Activated B cell treated with CpG ODN at 0.5 μM for 24 hours (primary cell): ENCODE measurements at regions not wholly inside any gene's neighbourhood (a gene's known extent, or its start where the extent isn't known, plus 50 kb on each side); places are given as distances from the start of the nearest gene placed in this dataset.

Experiments
- ATAC-seq: fragments of 200-7000 bp; cut with Tn5 transposase; one replicate; pipeline ENCODE4 v1.10.0; 2021; ENCODE audit warnings: low read depth, mild to moderate bottlenecking, moderate library complexity
- CTCF ChIA-PET: fragments of 350-600 bp; sonication (Branson Sonifier 250); formaldehyde crosslinking; loops from one replicate; lab custom pipeline; 2021; ENCODE audit warnings: antibody characterized with exemption; lab: Charles Lee
- POLR2A ChIA-PET: fragments of 350-600 bp; sonication (Branson Sonifier 250); formaldehyde crosslinking; loops from one replicate; lab custom pipeline; 2021; ENCODE audit warnings: antibody characterized with exemption; lab: Charles Lee
- DNase-seq: peaks from one replicate; pipeline ENCODE4 v3.0.0; 2022
- H3K27ac Mint-ChIP-seq: one replicate; pipeline ENCODE4 v1.8.0; 2020; ENCODE audit warnings: mixed read lengths
- H3K27me3 Mint-ChIP-seq: one replicate; pipeline ENCODE4 v1.8.0; 2021; ENCODE audit warnings: mixed read lengths
- H3K36me3 Mint-ChIP-seq: one replicate; pipeline ENCODE4 v1.8.0; 2021; ENCODE audit warnings: low read depth, mixed read lengths
- H3K4me1 Mint-ChIP-seq: one replicate; pipeline ENCODE4 v1.8.0; 2021; ENCODE audit warnings: mixed read lengths
- H3K4me3 Mint-ChIP-seq: one replicate; pipeline ENCODE4 v1.8.0; 2020; ENCODE audit warnings: mild to moderate bottlenecking, mixed read lengths
- H3K9me3 Mint-ChIP-seq: one replicate; pipeline ENCODE4 v1.8.0; 2020; ENCODE audit warnings: mixed read lengths
- CTCF ChIP-seq: fragments of 200-600 bp; IDR thresholded peaks from one replicate; pipeline ENCODE4 v1.8.0; 2022; ENCODE audit warnings: antibody characterized with exemption, mild to moderate bottlenecking
- intact Hi-C: fragments of 100-400 bp; cut with micrococcal nuclease; formaldehyde crosslinking; loops from one replicate; pipeline ENCODE4 v1.15.1; 2024

GRCh38 chr2:191620144-191620543 lies 57.8 kb upstream of the NABP1 start:
- no peak overlapping the region for H3K27ac Mint-ChIP-seq
- TF ChIP-seq CTCF: no peak
- no peaks in the 10 kb centered on the region for H3K36me3 Mint-ChIP-seq
- CTCF ChIA-PET: no interaction called here
- DNase-seq (no peak), ATAC-seq (no peak)
- POLR2A ChIA-PET: interaction anchor here (0.6 to 17.8 kb wide), 2 partner anchors 48 to 59 kb away, joined by 3 to 380 read pairs; partner anchors contain the start of gene NABP1
- no peak overlapping the region for H3K4me3 Mint-ChIP-seq
- H3K27me3 Mint-ChIP-seq: no peaks in the 10 kb centered on the region
- intact Hi-C loops: no loop called here
- H3K4me1 Mint-ChIP-seq: peaks cover 51% of the 10 kb centered on the region
- H3K9me3 Mint-ChIP-seq: peaks cover 2% of the 10 kb centered on the region

- no peak for TF ChIP-seq CTCF
- CTCF ChIA-PET: no interaction called here
Observed at GRCh38 chr2:191622374-191623320, 55.3 kb upstream of the NABP1 start.

GRCh38 chr2:191625016-191625415 lies 52.9 kb upstream of the NABP1 start:
- Mint-ChIP-seq H3K4me3 (no peak overlapping the region), H3K4me1 (peaks cover 38% of the 10 kb centered on the region), H3K27ac (peak overlapping the region; percentile 33), H3K36me3 (no peaks in the 10 kb centered on the region), H3K9me3 (peaks cover 2% of the 10 kb centered on the region), H3K27me3 (no peaks in the 10 kb centered on the region)
- ChIA-PET CTCF (interaction anchor here (1.1 kb wide), 1 partner anchor 58 kb away, joined by 3 read pairs; no protein-coding TSS in a partner anchor), POLR2A (interaction anchor here (0.9 to 17.8 kb wide), 5 partner anchors 10 to 58 kb away, joined by 3 to 380 read pairs (median 3); partner anchors contain the start of gene NABP1)
- DNase-seq (no peak), ATAC-seq (peak; percentile 73)
- intact Hi-C loops: loop anchor here (2.0 kb wide), 1 partner anchor 14 kb away; no protein-coding TSS in a partner anchor
- no peak for TF ChIP-seq CTCF

More at GRCh38 chr2:191622374-191623320, 55.3 kb upstream of the NABP1 start:
- POLR2A ChIA-PET: interaction anchor here (17.8 kb wide), 1 partner anchor 56 kb away, joined by 380 read pairs; the partner anchor contains the start of gene NABP1
- Mint-ChIP-seq H3K27ac (no peak overlapping the region), H3K4me3 (no peak overlapping the region), H3K9me3 (peaks cover 2% of the 10 kb centered on the region), H3K4me1 (peaks cover 44% of the 10 kb centered on the region), H3K36me3 (no peaks in the 10 kb centered on the region), H3K27me3 (no peaks in the 10 kb centered on the region)
- ATAC-seq: no peak
- DNase-seq: no peak
- intact Hi-C loops: no loop called here

- POLR2A ChIA-PET: interaction anchor here (0.9 to 17.8 kb wide), 5 partner anchors 11 to 58 kb away, joined by 3 to 380 read pairs (median 3); partner anchors contain the start of gene NABP1
- no peak for TF ChIP-seq CTCF
- Mint-ChIP-seq H3K27ac (no peak overlapping the region), H3K9me3 (peaks cover 2% of the 10 kb centered on the region), H3K4me3 (no peak overlapping the region), H3K4me1 (peaks cover 37% of the 10 kb centered on the region), H3K36me3 (no peaks in the 10 kb centered on the region), H3K27me3 (no peaks in the 10 kb centered on the region)
- intact Hi-C loops: loop anchor here (2.0 kb wide), 1 partner anchor 13 kb away; no protein-coding TSS in a partner anchor
- CTCF ChIA-PET: interaction anchor here (1.1 kb wide), 1 partner anchor 58 kb away, joined by 3 read pairs; no protein-coding TSS in a partner anchor
- ATAC-seq (no peak), DNase-seq (no peak)
Observed at GRCh38 chr2:191625446-191625845, 52.5 kb upstream of the NABP1 start.
